Tibial nerve (tissue), 3 donors: ENCODE measurements at regions not wholly inside any gene's neighbourhood (a gene's known extent, or its start where the extent isn't known, plus 50 kb on each side); places are given as distances from the start of the nearest gene placed in this dataset.
"Not testable (repeated sequence)": the region's sequence is repeated elsewhere in the genome, so short reads cannot be mapped to it uniquely, and the experiment has no call there.

Experiments used
- CTCF ChIP-seq, 5 experiments: fragments of 200-600 bp in 3 of 5; fragments of 450-650 bp in 2 of 5; sonication (generic) in 3 of 5; IDR thresholded peaks; one replicate each; pipeline ENCODE4 v1.5.1; 2016 to 2019; ENCODE audit warnings: antibody characterized with exemption in 5 of 5, mild to moderate bottlenecking in 3 of 5, moderate library complexity in 2 of 5
- POLR2A ChIP-seq, 2 donors: fragments of 450-650 bp; IDR thresholded peaks; one replicate each; pipeline ENCODE4 v1.6.1; 2017; ENCODE audit warnings: antibody characterized with exemption in 2 of 2, mild to moderate bottlenecking in 2 of 2, moderate library complexity in 2 of 2

- TF ChIP-seq CTCF, POLR2A (IDR thresholded peaks at IDR 0.05): not testable (repeated sequence)
Observed at GRCh38 chr4:49321511-49322300, 335.6 kb downstream of the CWH43 start.
